Left ventricle myocardium inferior (tissue), 1 donor: ENCODE measurements at regions not wholly inside any gene's neighbourhood (a gene's known extent, or its start where the extent isn't known, plus 50 kb on each side); places are given as distances from the start of the nearest gene placed in this dataset.
A peak's percentile ranks its signal among the peaks of the same experiment; 100 is the strongest.

Experiments
- DNase-seq: peaks from one replicate; pipeline ENCODE4 v3.0.0-alpha.2; 2020
- H3K27ac ChIP-seq: fragments of 200-600 bp; replicated peaks from 2 replicates; pipeline ENCODE4 v1.8.0; 2021
- H3K27me3 ChIP-seq: fragments of 200-600 bp; 2 replicates; pipeline ENCODE4 v1.8.0; 2021; ENCODE audit warnings: low read depth
- H3K36me3 ChIP-seq: fragments of 200-600 bp; 2 replicates; pipeline ENCODE4 v1.8.0; 2021
- H3K4me1 ChIP-seq: fragments of 200-600 bp; 2 replicates; pipeline ENCODE4 v1.8.0; 2021
- H3K4me3 ChIP-seq: fragments of 200-600 bp; 2 replicates; pipeline ENCODE4 v1.8.0; 2021; ENCODE audit warnings: mild to moderate bottlenecking, moderate library complexity
- H3K9me3 ChIP-seq: fragments of 200-600 bp; replicated peaks from 2 replicates; pipeline ENCODE4 v1.8.0; 2021
- CTCF ChIP-seq: fragments of 200-600 bp; IDR thresholded peaks from 2 replicates; pipeline ENCODE4 v1.8.0; 2021; ENCODE audit warnings: antibody characterized with exemption, mild to moderate bottlenecking, borderline replicate concordance
- intact Hi-C: fragments of 100-400 bp; cut with micrococcal nuclease; formaldehyde crosslinking; loops from one replicate; pipeline ENCODE4 v1.11.0; 2022
- donor health status: DM: no; HTN: yes; CAD: no; lungs with severe emphysema.

GRCh38 chr5:93904917-93905316 lies 163.5 kb upstream of the POU5F2 start:
- no peaks in the 10 kb centered on the region for H3K36me3 ChIP-seq
- no peaks in the 10 kb centered on the region for H3K4me1 ChIP-seq
- H3K4me3 ChIP-seq = no peak overlapping the region
- H3K27ac ChIP-seq = no peak overlapping the region
- no peaks in the 10 kb centered on the region for H3K9me3 ChIP-seq
- no peak for DNase-seq
- H3K27me3 ChIP-seq = no peaks in the 10 kb centered on the region
- TF ChIP-seq CTCF = no peak
- intact Hi-C loops = no loop called here

- intact Hi-C loops = no loop called here
Measured at GRCh38 chr5:93902288-93902687, 160.9 kb upstream of the POU5F2 start.

GRCh38 chr5:93899026-93899600 lies 157.7 kb upstream of the POU5F2 start:
- no peak overlapping the region for H3K27ac ChIP-seq
- H3K9me3 ChIP-seq = no peaks in the 10 kb centered on the region
- peak; percentile 41 for TF ChIP-seq CTCF
- no peaks in the 10 kb centered on the region for H3K4me1 ChIP-seq
- no peaks in the 10 kb centered on the region for H3K27me3 ChIP-seq
- no peak for DNase-seq
- no peaks in the 10 kb centered on the region for H3K36me3 ChIP-seq
- intact Hi-C loops = no loop called here
- no peak overlapping the region for H3K4me3 ChIP-seq

More at GRCh38 chr5:93902288-93902687, 160.9 kb upstream of the POU5F2 start:
- Histone ChIP-seq H3K9me3 (no peaks in the 10 kb centered on the region), H3K36me3 (no peaks in the 10 kb centered on the region), H3K27me3 (no peaks in the 10 kb centered on the region), H3K4me1 (no peaks in the 10 kb centered on the region), H3K27ac (no peak overlapping the region), H3K4me3 (no peak overlapping the region)
- TF ChIP-seq CTCF = no peak
- no peak for DNase-seq

GRCh38 chr5:93894601-93895354 lies 153.4 kb upstream of the POU5F2 start:
- intact Hi-C loops = no loop called here
- no peak for DNase-seq
- Histone ChIP-seq H3K27me3 (no peaks in the 10 kb centered on the region), H3K4me3 (no peak overlapping the region), H3K36me3 (no peaks in the 10 kb centered on the region), H3K27ac (no peak overlapping the region), H3K9me3 (no peaks in the 10 kb centered on the region), H3K4me1 (no peaks in the 10 kb centered on the region)
- TF ChIP-seq CTCF = peak; percentile 48

GRCh38 chr5:93893075-93893474 lies 151.7 kb upstream of the POU5F2 start:
- Histone ChIP-seq H3K27ac (no peak overlapping the region), H3K9me3 (no peaks in the 10 kb centered on the region), H3K36me3 (no peaks in the 10 kb centered on the region), H3K4me1 (no peaks in the 10 kb centered on the region), H3K4me3 (no peak overlapping the region), H3K27me3 (no peaks in the 10 kb centered on the region)
- TF ChIP-seq CTCF = no peak
- intact Hi-C loops = no loop called here
- DNase-seq = no peak
